Keratinocyte (primary cell): ENCODE measurements at regions not wholly inside any gene's neighbourhood (a gene's known extent, or its start where the extent isn't known, plus 50 kb on each side); places are given as distances from the start of the nearest gene placed in this dataset.

Source experiments
- DNase-seq: peaks from one replicate; pipeline ENCODE4 v3.0.0-alpha.2; 2011; ENCODE audit warnings: low read depth, missing footprints, low spot score
- FAIRE-seq: peaks from 2 replicates; lab custom pipeline; 2011; peaks lifted over from hg19 to GRCh38; lab: Jason Lieb, UNC
- H2AFZ ChIP-seq: 2 replicates; pipeline ENCODE4 v1.6.0; 2012; ENCODE audit warnings: low read length, control low read depth, inconsistent platforms; ENCODE audit not compliant: control insufficient read depth
- H3K27ac ChIP-seq: 2 replicates; pipeline ENCODE4 v1.5.1; 2011; ENCODE audit warnings: low read length; ENCODE audit not compliant: control insufficient read depth, insufficient read depth
- H3K27me3 ChIP-seq: 3 replicates; pipeline ENCODE4 v1.6.0; 2011; ENCODE audit warnings: low read length; ENCODE audit not compliant: control insufficient read depth, insufficient read depth; ENCODE audit errors: extremely low read depth
- H3K36me3 ChIP-seq, 2 experiments: 2 replicates in 1 of 2; 3 replicates in 1 of 2; pipeline ENCODE4 v1.5.1; 2011; ENCODE audit warnings: low read length in 2 of 2, mild to moderate bottlenecking in 1 of 2; ENCODE audit not compliant: control insufficient read depth in 2 of 2, insufficient read depth in 2 of 2; ENCODE audit errors: extremely low read depth in 1 of 2
- H3K4me1 ChIP-seq: 3 replicates; pipeline ENCODE4 v1.5.1; 2011; ENCODE audit warnings: low read length; ENCODE audit not compliant: control insufficient read depth, insufficient read depth; ENCODE audit errors: extremely low read depth
- H3K4me2 ChIP-seq: 3 replicates; pipeline ENCODE4 v1.6.0; 2011; ENCODE audit warnings: low read depth, low read length; ENCODE audit not compliant: control insufficient read depth, insufficient read depth; ENCODE audit errors: extremely low read depth
- H3K4me3 ChIP-seq, 3 experiments: fragments of 200-600 bp in 1 of 3; sonication (generic) in 1 of 3; 2 replicates in 2 of 3; 3 replicates in 1 of 3; pipeline ENCODE4 v1.5.1; 2011 to 2016; ENCODE audit warnings: low read length in 3 of 3, mild to moderate bottlenecking in 3 of 3, control low read depth in 2 of 3, inconsistent platforms in 1 of 3, low read depth in 1 of 3, mixed read lengths in 1 of 3, mixed run types in 1 of 3, moderate library complexity in 1 of 3; ENCODE audit not compliant: control insufficient read depth in 2 of 3, insufficient read depth in 2 of 3; ENCODE audit errors: extremely low read depth in 1 of 3
- H3K79me2 ChIP-seq: 2 replicates; pipeline ENCODE4 v1.6.0; 2012; ENCODE audit warnings: low read length; ENCODE audit not compliant: control insufficient read depth, insufficient read depth
- H3K9ac ChIP-seq: 3 replicates; pipeline ENCODE4 v1.6.0; 2011; ENCODE audit warnings: low read length; ENCODE audit not compliant: control insufficient read depth, insufficient read depth; ENCODE audit errors: extremely low read depth
- H3K9me1 ChIP-seq: 3 replicates; pipeline ENCODE4 v1.6.0; 2011; ENCODE audit warnings: low read length; ENCODE audit not compliant: control insufficient read depth, insufficient read depth; ENCODE audit errors: extremely low read depth
- H3K9me3 ChIP-seq: 2 replicates; pipeline ENCODE4 v1.5.1; 2012; ENCODE audit warnings: low read depth, low read length; ENCODE audit not compliant: control insufficient read depth
- H4K20me1 ChIP-seq: 3 replicates; pipeline ENCODE4 v1.6.0; 2011; ENCODE audit warnings: low read length; ENCODE audit not compliant: control insufficient read depth, insufficient read depth; ENCODE audit errors: extremely low read depth
- CTCF ChIP-seq, 3 experiments: IDR thresholded peaks in 1 of 3; conservative IDR thresholded peaks in 1 of 3; optimal IDR thresholded peaks in 1 of 3; 2 replicates in 2 of 3; 3 replicates in 1 of 3; pipeline versions ENCODE3 to v1.5.1; 2011; ENCODE audit warnings: low read length in 3 of 3, mild to moderate bottlenecking in 3 of 3, moderate library complexity in 2 of 3, control low read depth in 1 of 3, inconsistent platforms in 1 of 3; ENCODE audit not compliant: insufficient read depth in 2 of 3; ENCODE audit errors: extremely low read depth in 1 of 3
- EZH2 ChIP-seq: IDR thresholded peaks from one replicate; pipeline ENCODE4 v1.6.1; 2012; ENCODE audit warnings: inconsistent platforms, mild to moderate bottlenecking, low read length, moderate library complexity
- dilution Hi-C: fragments of 300-500 bp; cut with MboI; formaldehyde crosslinking; loops from one replicate; pipeline ENCODE4 v1.7.0; 2020; ENCODE audit warnings: low sequenced_read_pairs; ENCODE audit not compliant: extremely low pct_ligation_motif_present

DNA sequence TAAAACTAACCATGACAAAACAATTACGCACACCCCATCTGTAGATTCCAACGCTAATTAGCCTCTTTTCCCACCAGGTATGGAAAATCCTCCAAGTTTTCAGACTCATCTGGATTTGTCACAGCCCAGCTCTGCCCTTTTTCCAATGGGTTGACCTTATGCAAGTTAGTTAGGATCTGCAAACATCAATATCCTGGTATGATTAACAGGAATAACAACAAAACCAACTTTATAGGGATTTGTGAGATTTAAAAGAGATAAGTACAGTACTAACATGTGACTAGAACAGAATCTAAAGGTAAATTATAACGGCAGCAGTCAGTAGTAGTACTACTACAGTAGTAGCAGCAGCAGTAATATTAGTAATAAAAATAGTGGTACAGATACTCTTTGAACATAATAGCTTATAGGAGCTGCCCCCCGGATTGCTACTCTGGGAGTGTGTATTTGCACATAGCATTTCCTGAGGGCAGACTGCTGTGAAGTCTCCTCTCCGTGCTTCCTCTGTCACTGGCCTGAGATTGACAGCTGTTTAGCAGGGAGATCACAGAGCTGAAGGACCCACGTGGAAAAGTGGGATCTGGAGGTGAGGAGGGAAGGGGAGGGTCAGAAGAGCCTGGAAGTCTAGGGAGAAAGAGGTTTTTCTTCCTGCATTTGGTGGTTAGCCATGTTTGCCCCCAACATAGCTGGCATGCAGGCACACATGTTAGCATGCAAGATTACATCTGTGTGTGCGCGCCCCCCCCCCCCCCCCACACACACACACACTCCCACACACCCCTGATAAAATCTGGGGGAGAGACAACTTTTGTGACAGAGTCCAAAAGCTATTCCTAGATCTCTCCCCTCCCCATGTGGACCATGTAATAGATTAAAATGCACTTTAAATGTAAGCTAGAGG lies 73.3 kb upstream of the FAM171A1 start:
- no peak overlapping the region for H3K27ac ChIP-seq
- H3K79me2 ChIP-seq, result no peaks in the 10 kb centered on the region
- H3K9me3 ChIP-seq, result no peaks in the 10 kb centered on the region
- H3K9me1 ChIP-seq, result no peaks in the 10 kb centered on the region
- H4K20me1 ChIP-seq, result no peaks in the 10 kb centered on the region
- H3K36me3 ChIP-seq, result no peaks in the 10 kb centered on the region
- peaks cover 6% of the 10 kb centered on the region for H3K4me1 ChIP-seq
- no peak for TF ChIP-seq CTCF (optimal IDR thresholded peaks at IDR 0.05 in 1 of 3, IDR thresholded peaks at IDR 0.05 in 1 of 3, conservative IDR thresholded peaks at IDR 0.05 in 1 of 3; ENCODE audit: extremely low read depth in 1 of 3, insufficient read depth in 2 of 3, low read length in 3 of 3)
- no peak for TF ChIP-seq EZH2
- H3K9ac ChIP-seq, result no peak overlapping the region
- H2AFZ ChIP-seq, result no peak overlapping the region
- no peak overlapping the region for H3K4me2 ChIP-seq
- no peak for DNase-seq
- dilution Hi-C loops, result no loop called here
- no peaks in the 10 kb centered on the region for H3K27me3 ChIP-seq
- no peak overlapping the region for H3K4me3 ChIP-seq
- FAIRE-seq, result no peak

- FAIRE-seq (no peak), DNase-seq (no peak)
- Histone ChIP-seq H4K20me1 (no peaks in the 10 kb centered on the region), H3K27ac (no peak overlapping the region), H3K79me2 (no peaks in the 10 kb centered on the region), H3K4me1 (peaks cover 9% of the 10 kb centered on the region), H3K9ac (no peak overlapping the region), H3K36me3 (no peaks in the 10 kb centered on the region), H3K9me1 (no peaks in the 10 kb centered on the region), H2AFZ (no peak overlapping the region), H3K4me2 (no peak overlapping the region), H3K27me3 (no peaks in the 10 kb centered on the region), H3K4me3 (no peak overlapping the region), H3K9me3 (no peaks in the 10 kb centered on the region)
- no peak for TF ChIP-seq EZH2
- no peak for TF ChIP-seq CTCF (optimal IDR thresholded peaks at IDR 0.05 in 1 of 3, IDR thresholded peaks at IDR 0.05 in 1 of 3, conservative IDR thresholded peaks at IDR 0.05 in 1 of 3; ENCODE audit: extremely low read depth in 1 of 3, insufficient read depth in 2 of 3, low read length in 3 of 3)
- dilution Hi-C loops, result no loop called here
These were observed 71.0 kb upstream of the FAM171A1 start for GRCh38 chr10:15442056-15442455.
